Heart left ventricle (tissue), 13 donors: ENCODE measurements at regions not wholly inside any gene's neighbourhood (a gene's known extent, or its start where the extent isn't known, plus 50 kb on each side); places are given as distances from the start of the nearest gene placed in this dataset.

Experiments used
- POLR2A ChIP-seq, 2 donors: fragments of 450-650 bp; IDR thresholded peaks; one replicate each; pipeline ENCODE4 v1.6.1; 2017; ENCODE audit warnings: antibody characterized with exemption in 2 of 2, mild to moderate bottlenecking in 2 of 2, moderate library complexity in 2 of 2
- TF ChIP-seq, protein P1 (sequence below), 12 donors: fragments of 200-600 bp; sonication (generic) in 4 of 12; IDR thresholded peaks; one replicate each; pipeline versions ENCODE4 v1.5.0 to v1.8.0; 2018 to 2022; ENCODE audit warnings: antibody characterized with exemption in 12 of 12, mild to moderate bottlenecking in 5 of 12
- donor health status: ischemic (EF 13 %, LVEDD 7.1; RV severe dilation, severe dysfunction).
- donor health status: DM: no; HTN: yes; CAD: no.
- donor health status: DM: no; HTN: no; CAD: no.
- donor health status: ischemic (EF 25% LVEDD 6.9; RV normal size, moderate dysfunction).
- donor health status: ischemic (EF 25% LVEDD 5.7; RV mildly dilated, moderate dysfunction).
- donor health status: ischemic (EF 35%, LVEDD 5.7; RV mildly dilated, moderate dysfunction).
- donor health status: nonischemic (EF 11% LVEDD 7.7; RV severe dilation, severe dysfunction).
- donor health status: DM: yes; HTN: yes; CAD: no.
- donor health status: PGD.
- donor health status: ischemic (EF 29% LVEDD 5.4; RV normal size, mild dysfunction).
- donor health status: nonischemic (EF 23%, LVEDD 6.1; RV moderate dilation, normal function).

GRCh38 chr3:68220832-68221231 lies 566.4 kb upstream of the SUCLG2 start:
- TF ChIP-seq, protein P1, sequence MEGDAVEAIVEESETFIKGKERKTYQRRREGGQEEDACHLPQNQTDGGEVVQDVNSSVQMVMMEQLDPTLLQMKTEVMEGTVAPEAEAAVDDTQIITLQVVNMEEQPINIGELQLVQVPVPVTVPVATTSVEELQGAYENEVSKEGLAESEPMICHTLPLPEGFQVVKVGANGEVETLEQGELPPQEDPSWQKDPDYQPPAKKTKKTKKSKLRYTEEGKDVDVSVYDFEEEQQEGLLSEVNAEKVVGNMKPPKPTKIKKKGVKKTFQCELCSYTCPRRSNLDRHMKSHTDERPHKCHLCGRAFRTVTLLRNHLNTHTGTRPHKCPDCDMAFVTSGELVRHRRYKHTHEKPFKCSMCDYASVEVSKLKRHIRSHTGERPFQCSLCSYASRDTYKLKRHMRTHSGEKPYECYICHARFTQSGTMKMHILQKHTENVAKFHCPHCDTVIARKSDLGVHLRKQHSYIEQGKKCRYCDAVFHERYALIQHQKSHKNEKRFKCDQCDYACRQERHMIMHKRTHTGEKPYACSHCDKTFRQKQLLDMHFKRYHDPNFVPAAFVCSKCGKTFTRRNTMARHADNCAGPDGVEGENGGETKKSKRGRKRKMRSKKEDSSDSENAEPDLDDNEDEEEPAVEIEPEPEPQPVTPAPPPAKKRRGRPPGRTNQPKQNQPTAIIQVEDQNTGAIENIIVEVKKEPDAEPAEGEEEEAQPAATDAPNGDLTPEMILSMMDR (IDR thresholded peaks at IDR 0.05): no peak
- TF ChIP-seq POLR2A (IDR thresholded peaks at IDR 0.05): no peak
